Common myeloid progenitor, CD34-positive (primary cell): ENCODE measurements at regions not wholly inside any gene's neighbourhood (a gene's known extent, or its start where the extent isn't known, plus 50 kb on each side); places are given as distances from the start of the nearest gene placed in this dataset.
"Not testable (repeated sequence)": the region's sequence is repeated elsewhere in the genome, so short reads cannot be mapped to it uniquely, and the experiment has no call there.

Experiments
- CTCF ChIA-PET: fragments of 350-600 bp; sonication (Branson Sonifier 250); formaldehyde crosslinking; loops from one replicate; lab custom pipeline; 2021; ENCODE audit warnings: antibody characterized with exemption; lab: Charles Lee
- POLR2A ChIA-PET: fragments of 350-600 bp; sonication (Branson Sonifier 250); formaldehyde crosslinking; loops from one replicate; lab custom pipeline; 2021; ENCODE audit warnings: antibody characterized with exemption; lab: Charles Lee
- DNase-seq, 3 donors: peaks; one replicate each; pipeline versions ENCODE4 v3.0.0 to v3.0.0-alpha.2; 2013
- H3K27ac ChIP-seq, 2 experiments: 1 replicate in 1 of 2; 2 replicates in 1 of 2; pipeline ENCODE4 v1.7.0; 2013; ENCODE audit warnings: inconsistent platforms in 2 of 2, low read length in 2 of 2, mild to moderate bottlenecking in 2 of 2, low read depth in 1 of 2, moderate library complexity in 1 of 2; ENCODE audit not compliant: severe bottlenecking in 2 of 2, insufficient read depth in 1 of 2, poor library complexity in 1 of 2
- H3K27me3 ChIP-seq, 5 experiments: replicated peaks in 2 of 5; 1 replicate in 3 of 5; 2 replicates in 2 of 5; pipeline versions ENCODE4 v1.6.1 to v1.7.0; 2013; ENCODE audit warnings: low read length in 4 of 5, mild to moderate bottlenecking in 2 of 5, moderate library complexity in 2 of 5, inconsistent platforms in 1 of 5; ENCODE audit not compliant: insufficient read depth in 5 of 5, control insufficient read depth in 4 of 5
- H3K36me3 ChIP-seq, 4 experiments: 1 replicate in 2 of 4; 2 replicates in 2 of 4; pipeline versions ENCODE4 v1.6.1 to v1.7.0; 2013; ENCODE audit warnings: low read length in 3 of 4, control low read depth in 1 of 4, mild to moderate bottlenecking in 1 of 4; ENCODE audit not compliant: control insufficient read depth in 4 of 4, insufficient read depth in 4 of 4
- H3K4me1 ChIP-seq, 4 experiments: 1 replicate in 3 of 4; 2 replicates in 1 of 4; pipeline versions ENCODE4 v1.6.1 to v1.7.1; 2013; ENCODE audit warnings: low read length in 3 of 4, mild to moderate bottlenecking in 3 of 4, control low read depth in 1 of 4, inconsistent platforms in 1 of 4, moderate library complexity in 1 of 4; ENCODE audit not compliant: control insufficient read depth in 4 of 4, insufficient read depth in 4 of 4; ENCODE audit errors: control extremely low read depth in 1 of 4
- H3K4me3 ChIP-seq, 7 experiments: 1 replicate in 4 of 7; 2 replicates in 3 of 7; pipeline versions ENCODE4 v1.5.1 to v1.7.0; 2013; ENCODE audit warnings: mild to moderate bottlenecking in 7 of 7, low read length in 6 of 7, moderate library complexity in 6 of 7, inconsistent platforms in 2 of 7, low read depth in 2 of 7, control low read depth in 1 of 7; ENCODE audit not compliant: insufficient read depth in 4 of 7, control insufficient read depth in 1 of 7; ENCODE audit errors: extremely low read depth in 1 of 7
- H3K9me3 ChIP-seq, 5 experiments: 1 replicate in 4 of 5; 2 replicates in 1 of 5; pipeline versions ENCODE4 v1.6.1 to v1.7.1; 2013; ENCODE audit warnings: low read length in 4 of 5, mild to moderate bottlenecking in 2 of 5, inconsistent platforms in 1 of 5, low read depth in 1 of 5, moderate library complexity in 1 of 5; ENCODE audit not compliant: control insufficient read depth in 4 of 5, insufficient read depth in 2 of 5; ENCODE audit errors: control extremely low read depth in 1 of 5
- WGBS: methylation state at CpG from one replicate; pipeline ENCODE4 v1.1.5; 2013; ENCODE audit not compliant: insufficient coverage; 5-methylcytosine and 5-hydroxymethylcytosine counted together

DNA sequence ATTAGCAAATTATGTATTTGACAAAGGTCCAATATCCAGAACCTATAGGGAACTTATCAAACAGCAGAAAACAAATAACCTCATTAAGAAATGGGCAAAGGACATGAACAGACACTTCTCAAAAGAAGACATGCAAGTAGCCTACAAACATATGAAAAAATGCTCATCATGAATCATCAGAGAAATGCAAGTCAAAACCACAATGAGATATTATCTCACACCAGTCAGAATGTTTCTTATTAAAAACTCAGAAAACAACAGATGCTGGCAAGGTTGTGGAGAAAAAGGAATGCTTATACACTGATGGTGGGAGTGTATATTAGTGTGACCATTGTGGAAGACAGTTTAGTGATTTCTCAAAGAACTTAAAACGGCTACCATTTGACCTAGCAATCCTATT lies 116.1 kb upstream of the CRBN start:
- H3K9me3 ChIP-seq = peaks cover 0 to 17% (median 5%) of the 10 kb centered on the region in 5 experiments
- 88% methylated on average over 1 of the region's 1 CpG for WGBS
- no peak overlapping the region for H3K27ac ChIP-seq
- no peaks in the 10 kb centered on the region for H3K36me3 ChIP-seq
- peaks cover 2 to 19% (median 14%) of the 10 kb centered on the region in 4 experiments for H3K4me1 ChIP-seq
- no peak overlapping the region for H3K4me3 ChIP-seq
- ChIA-PET POLR2A (no interaction called here), CTCF (no interaction called here)
- no peak for DNase-seq
- H3K27me3 ChIP-seq = no peaks in the 10 kb centered on the region

DNA sequence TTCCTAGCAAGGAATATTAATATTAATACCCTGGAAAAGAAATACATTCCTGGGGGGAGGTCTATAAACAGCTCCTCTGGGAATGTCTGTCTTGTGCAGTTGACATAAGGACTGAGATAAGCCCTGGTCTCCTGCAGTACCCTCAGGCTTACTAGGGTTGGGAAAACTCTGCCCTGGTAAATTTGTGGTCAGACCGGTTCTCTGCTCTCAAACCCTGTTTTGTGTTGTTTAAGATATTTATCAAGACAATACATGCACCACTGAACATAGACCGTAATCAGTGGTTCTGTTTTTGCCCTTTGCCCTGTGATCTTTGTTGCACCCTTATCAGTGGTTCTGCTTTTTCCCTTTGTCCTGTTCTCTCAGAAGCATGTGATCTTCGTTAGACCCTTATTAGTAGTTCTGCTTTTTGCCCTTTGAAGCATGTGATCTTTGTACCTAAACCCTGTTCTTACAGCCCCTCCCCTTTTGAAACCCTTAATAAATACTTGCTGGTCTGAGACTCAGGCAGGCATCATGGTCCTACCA lies 112.3 kb upstream of the CRBN start:
- POLR2A ChIA-PET, H3K4me1 ChIP-seq, DNase-seq, H3K4me3 ChIP-seq, H3K27ac ChIP-seq, H3K27me3 ChIP-seq, H3K36me3 ChIP-seq: not testable (repeated sequence)
- 83% methylated on average over 2 of the region's 3 CpGs for WGBS
- peaks cover 0 to 17% (median 5%) of the 10 kb centered on the region in 5 experiments for H3K9me3 ChIP-seq
- CTCF ChIA-PET = interaction anchor here (1.6 kb wide), 1 partner anchor 11 kb away, joined by 4 read pairs; no protein-coding TSS in a partner anchor

DNA sequence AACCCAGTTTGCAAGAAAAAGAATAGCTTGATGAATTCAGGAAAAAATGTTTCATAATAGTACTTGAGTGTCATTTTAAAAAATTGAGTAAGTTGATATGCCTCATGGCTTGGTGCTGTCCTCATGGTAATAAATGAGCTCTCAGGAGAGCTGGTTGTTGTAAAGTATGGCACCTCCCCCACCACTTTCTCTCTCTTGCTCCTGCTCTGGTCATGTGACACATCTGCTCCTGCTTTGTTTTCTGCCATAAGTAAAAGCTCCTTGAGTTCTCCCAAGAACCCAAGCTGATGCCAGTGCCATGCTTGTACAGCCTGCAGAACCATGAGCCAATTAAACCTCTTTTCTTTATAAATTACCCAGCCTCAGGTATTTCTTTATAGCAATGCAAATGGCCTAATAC lies 108.8 kb upstream of the CRBN start:
- POLR2A ChIA-PET = interaction anchor here (0.6 kb wide), 1 partner anchor 9 kb away, joined by 3 read pairs; no protein-coding TSS in a partner anchor
- Histone ChIP-seq H3K27ac (no peak overlapping the region), H3K27me3 (no peaks in the 10 kb centered on the region), H3K4me3 (no peak overlapping the region), H3K36me3 (no peaks in the 10 kb centered on the region), H3K9me3 (peaks cover 0 to 3% (median 0%) of the 10 kb centered on the region in 5 experiments), H3K4me1 (no peaks in the 10 kb centered on the region)
- CTCF ChIA-PET = interaction anchor here (0.7 kb wide), 1 partner anchor 88 kb away, joined by 3 read pairs; no protein-coding TSS in a partner anchor
- no peak for DNase-seq

DNA sequence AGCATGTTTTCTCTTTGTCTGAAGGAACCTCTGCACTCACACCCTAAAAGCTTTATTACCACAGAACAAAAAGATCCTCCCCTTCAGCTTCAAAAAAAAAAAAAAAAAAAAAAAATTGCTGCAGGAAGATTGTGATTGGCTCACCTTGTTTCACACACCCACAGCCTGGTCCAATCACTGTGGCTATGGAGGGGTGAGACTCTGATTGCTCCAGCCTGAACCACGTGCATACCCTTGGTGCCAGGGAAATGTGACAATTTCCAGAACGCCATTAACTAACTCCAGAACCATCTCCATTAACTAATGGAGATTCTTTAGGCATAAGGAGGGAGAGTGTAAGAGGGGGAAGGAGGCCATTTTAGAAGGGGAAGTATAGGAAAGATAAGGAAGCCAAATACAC lies 106.5 kb upstream of the CRBN start:
- Histone ChIP-seq H3K4me3 (no peak overlapping the region), H3K4me1 (peaks cover 0 to 2% (median under 1%) of the 10 kb centered on the region in 4 experiments), H3K27ac (no peak overlapping the region), H3K9me3 (peaks cover 0 to 2% (median 0%) of the 10 kb centered on the region in 5 experiments), H3K27me3 (no peaks in the 10 kb centered on the region), H3K36me3 (no peaks in the 10 kb centered on the region)
- no CpG with 5 or more reads among the region's 2 CpGs for WGBS
- ChIA-PET CTCF (interaction anchor here (0.6 kb wide), 1 partner anchor 72 kb away, joined by 3 read pairs; no protein-coding TSS in a partner anchor), POLR2A (no interaction called here)
- DNase-seq = no peak

- CTCF ChIA-PET = interaction anchor here (0.7 to 1.5 kb wide), 3 partner anchors 10 to 84 kb away, joined by 3 to 4 read pairs (median 3); no protein-coding TSS in a partner anchor
- POLR2A ChIA-PET = no interaction called here
- WGBS = no CpG with 5 or more reads among the region's 2 CpGs
These were observed 101.5 kb upstream of the CRBN start for GRCh38 chr3:3281024-3281423.

DNA sequence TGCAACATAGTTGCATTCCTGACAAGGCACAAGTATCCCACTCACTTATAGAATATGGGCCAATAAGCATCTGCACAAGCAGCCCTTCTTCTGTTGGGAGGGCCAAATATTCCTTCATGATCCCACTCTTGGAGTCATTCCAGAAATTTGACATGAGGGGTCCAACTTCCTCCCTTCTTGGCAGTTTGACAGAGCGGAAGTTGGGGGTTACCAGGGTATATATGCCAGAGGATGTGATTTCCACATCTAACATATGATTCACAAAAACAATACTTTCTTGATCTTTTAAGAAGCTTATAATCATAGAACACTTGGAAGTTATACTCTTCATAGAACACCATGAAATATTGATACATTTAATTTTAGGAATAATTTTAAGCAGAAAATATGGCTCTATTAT lies 100.9 kb upstream of the CRBN start:
- ChIA-PET CTCF (interaction anchor here (0.7 to 1.5 kb wide), 3 partner anchors 11 to 80 kb away, joined by 3 to 4 read pairs (median 3); no protein-coding TSS in a partner anchor), POLR2A (no interaction called here)
- H3K36me3 ChIP-seq = no peaks in the 10 kb centered on the region
- no CpG with 5 or more reads among the region's 1 CpG for WGBS
- H3K9me3 ChIP-seq = no peaks in the 10 kb centered on the region
- H3K4me1 ChIP-seq = peaks cover 0 to 12% (median 4%) of the 10 kb centered on the region in 4 experiments
- H3K4me3 ChIP-seq = no peak overlapping the region
- peak; percentile 25 to 72 (median 67) for DNase-seq
- no peak overlapping the region for H3K27ac ChIP-seq
- H3K27me3 ChIP-seq = no peaks in the 10 kb centered on the region

More at GRCh38 chr3:3281024-3281423, 101.5 kb upstream of the CRBN start:
- peaks cover 0 to 12% (median 4%) of the 10 kb centered on the region in 4 experiments for H3K4me1 ChIP-seq
- no peak for DNase-seq
- no peaks in the 10 kb centered on the region for H3K27me3 ChIP-seq
- H3K4me3 ChIP-seq = no peak overlapping the region
- H3K36me3 ChIP-seq = no peaks in the 10 kb centered on the region
- no peak overlapping the region for H3K27ac ChIP-seq
- H3K9me3 ChIP-seq = no peaks in the 10 kb centered on the region

- H3K4me3 ChIP-seq = no peak overlapping the region
- DNase-seq = no peak
- POLR2A ChIA-PET = no interaction called here
- CTCF ChIA-PET = no interaction called here
- 100% methylated on average over 1 of the region's 1 CpG for WGBS
- H3K27ac ChIP-seq = no peak overlapping the region
- no peaks in the 10 kb centered on the region for H3K9me3 ChIP-seq
- H3K4me1 ChIP-seq = peaks cover 0 to 12% (median 4%) of the 10 kb centered on the region in 4 experiments
- H3K36me3 ChIP-seq = no peaks in the 10 kb centered on the region
- no peaks in the 10 kb centered on the region for H3K27me3 ChIP-seq
These were observed 98.6 kb upstream of the CRBN start for GRCh38 chr3:3278073-3278472.
